Activated naive CD4-positive, alpha-beta T cell treated with anti-CD3 and anti-CD28 coated beads for 36 hours (primary cell): ENCODE measurements at regions not wholly inside any gene's neighbourhood (a gene's known extent, or its start where the extent isn't known, plus 50 kb on each side); places are given as distances from the start of the nearest gene placed in this dataset.

ENCODE experiments used
- CTCF ChIA-PET: fragments of 350-600 bp; sonication (Branson Sonifier 250); formaldehyde crosslinking; loops from one replicate; lab custom pipeline; 2021; ENCODE audit warnings: antibody characterized with exemption; lab: Charles Lee
- DNase-seq: peaks from one replicate; pipeline ENCODE4 v3.0.0-alpha.2; 2020
- H3K27ac Mint-ChIP-seq: one replicate; pipeline ENCODE4 v1.8.0; 2021; ENCODE audit warnings: mild to moderate bottlenecking, mixed read lengths
- H3K27me3 Mint-ChIP-seq: one replicate; pipeline ENCODE4 v1.8.0; 2021; ENCODE audit warnings: low read depth, mixed read lengths
- H3K36me3 Mint-ChIP-seq: one replicate; pipeline ENCODE4 v1.8.0; 2021; ENCODE audit warnings: low read depth, mixed read lengths
- H3K4me1 Mint-ChIP-seq: one replicate; pipeline ENCODE4 v1.8.0; 2021; ENCODE audit warnings: low read depth, mixed read lengths
- H3K4me3 Mint-ChIP-seq: one replicate; pipeline ENCODE4 v1.8.0; 2021; ENCODE audit warnings: mild to moderate bottlenecking, moderate library complexity, mixed read lengths
- H3K9me3 Mint-ChIP-seq: one replicate; pipeline ENCODE4 v1.8.0; 2021; ENCODE audit warnings: mixed read lengths
- intact Hi-C: fragments of 100-400 bp; cut with micrococcal nuclease; formaldehyde crosslinking; loops from one replicate; pipeline ENCODE4 v1.15.1; 2023

GRCh38 chr15:38174691-38175090 is 77.9 kb upstream of the SPRED1 start:
- no peak for DNase-seq
- intact Hi-C loops = no loop called here
- Mint-ChIP-seq H3K27ac (no peak overlapping the region), H3K36me3 (no peaks in the 10 kb centered on the region), H3K9me3 (no peaks in the 10 kb centered on the region), H3K4me3 (no peak overlapping the region), H3K27me3 (peaks cover 10% of the 10 kb centered on the region), H3K4me1 (no peaks in the 10 kb centered on the region)
- CTCF ChIA-PET = no interaction called here

- intact Hi-C loops = no loop called here
- H3K27me3 Mint-ChIP-seq = peaks cover 8% of the 10 kb centered on the region
- no peak overlapping the region for H3K4me3 Mint-ChIP-seq
- CTCF ChIA-PET = no interaction called here
- H3K4me1 Mint-ChIP-seq = no peaks in the 10 kb centered on the region
- H3K36me3 Mint-ChIP-seq = no peaks in the 10 kb centered on the region
- H3K27ac Mint-ChIP-seq = no peak overlapping the region
- no peak for DNase-seq
- no peaks in the 10 kb centered on the region for H3K9me3 Mint-ChIP-seq
Measured at GRCh38 chr15:38176155-38176554, 76.5 kb upstream of the SPRED1 start.

GRCh38 chr15:38176691-38177090 is 75.9 kb upstream of the SPRED1 start:
- DNase-seq = no peak
- no peaks in the 10 kb centered on the region for H3K4me1 Mint-ChIP-seq
- H3K27ac Mint-ChIP-seq = no peak overlapping the region
- H3K4me3 Mint-ChIP-seq = no peak overlapping the region
- intact Hi-C loops = no loop called here
- H3K36me3 Mint-ChIP-seq = no peaks in the 10 kb centered on the region
- H3K9me3 Mint-ChIP-seq = no peaks in the 10 kb centered on the region
- CTCF ChIA-PET = interaction anchor here (0.6 kb wide), 1 partner anchor 210 kb away, joined by 3 read pairs; no protein-coding TSS in a partner anchor
- peaks cover 8% of the 10 kb centered on the region for H3K27me3 Mint-ChIP-seq

- Mint-ChIP-seq H3K27me3 (peaks cover 10% of the 10 kb centered on the region), H3K27ac (no peak overlapping the region), H3K36me3 (no peaks in the 10 kb centered on the region), H3K4me1 (no peaks in the 10 kb centered on the region), H3K4me3 (no peak overlapping the region), H3K9me3 (no peaks in the 10 kb centered on the region)
- CTCF ChIA-PET = no interaction called here
- no peak for DNase-seq
- intact Hi-C loops = loop anchor here (10.0 kb wide), 1 partner anchor 172 kb away; no protein-coding TSS in a partner anchor
Measured at GRCh38 chr15:38182900-38183299, 69.7 kb upstream of the SPRED1 start.

GRCh38 chr15:38186507-38186906 is 66.1 kb upstream of the SPRED1 start:
- no peak for DNase-seq
- Mint-ChIP-seq H3K27me3 (peaks cover 8% of the 10 kb centered on the region), H3K4me3 (no peak overlapping the region), H3K27ac (no peak overlapping the region), H3K9me3 (no peaks in the 10 kb centered on the region), H3K4me1 (no peaks in the 10 kb centered on the region), H3K36me3 (no peaks in the 10 kb centered on the region)
- CTCF ChIA-PET = no interaction called here
- intact Hi-C loops = loop anchor here (10.0 kb wide), 1 partner anchor 168 kb away; no protein-coding TSS in a partner anchor

GRCh38 chr15:38187630-38188313 is 64.9 kb upstream of the SPRED1 start:
- Mint-ChIP-seq H3K27me3 (peaks cover 8% of the 10 kb centered on the region), H3K36me3 (no peaks in the 10 kb centered on the region), H3K4me1 (no peaks in the 10 kb centered on the region), H3K9me3 (no peaks in the 10 kb centered on the region), H3K4me3 (no peak overlapping the region), H3K27ac (no peak overlapping the region)
- DNase-seq = no peak
- CTCF ChIA-PET = no interaction called here
- intact Hi-C loops = loop anchor here (10.0 kb wide), 1 partner anchor 167 kb away; no protein-coding TSS in a partner anchor

- Mint-ChIP-seq H3K9me3 (no peaks in the 10 kb centered on the region), H3K4me3 (no peak overlapping the region), H3K36me3 (no peaks in the 10 kb centered on the region), H3K27ac (no peak overlapping the region), H3K27me3 (peaks cover 2% of the 10 kb centered on the region), H3K4me1 (no peaks in the 10 kb centered on the region)
- no peak for DNase-seq
- intact Hi-C loops = loop anchor here (5.0 to 10.0 kb wide), 2 partner anchors 165 to 187 kb away; no protein-coding TSS in a partner anchor
- CTCF ChIA-PET = no interaction called here
Measured at GRCh38 chr15:38189671-38190295, 62.9 kb upstream of the SPRED1 start.

GRCh38 chr15:38190501-38190900 is 62.1 kb upstream of the SPRED1 start:
- H3K36me3 Mint-ChIP-seq = no peaks in the 10 kb centered on the region
- DNase-seq = no peak
- no peak overlapping the region for H3K27ac Mint-ChIP-seq
- H3K9me3 Mint-ChIP-seq = no peaks in the 10 kb centered on the region
- no peak overlapping the region for H3K4me3 Mint-ChIP-seq
- CTCF ChIA-PET = no interaction called here
- peaks cover 3% of the 10 kb centered on the region for H3K27me3 Mint-ChIP-seq
- H3K4me1 Mint-ChIP-seq = no peaks in the 10 kb centered on the region
- intact Hi-C loops = loop anchor here (5.0 kb wide), 1 partner anchor 188 kb away; no protein-coding TSS in a partner anchor

- intact Hi-C loops = loop anchor here (5.0 kb wide), 1 partner anchor 190 kb away; no protein-coding TSS in a partner anchor
Measured at GRCh38 chr15:38192496-38192895, 60.1 kb upstream of the SPRED1 start.

GRCh38 chr15:38193496-38193895 is 59.1 kb upstream of the SPRED1 start:
- H3K36me3 Mint-ChIP-seq = no peaks in the 10 kb centered on the region
- H3K27ac Mint-ChIP-seq = no peak overlapping the region
- H3K4me3 Mint-ChIP-seq = no peak overlapping the region
- no peak for DNase-seq
- H3K4me1 Mint-ChIP-seq = no peaks in the 10 kb centered on the region
- peaks cover 4% of the 10 kb centered on the region for H3K27me3 Mint-ChIP-seq
- H3K9me3 Mint-ChIP-seq = no peaks in the 10 kb centered on the region
- CTCF ChIA-PET = no interaction called here
- intact Hi-C loops = loop anchor here (5.0 kb wide), 1 partner anchor 191 kb away; no protein-coding TSS in a partner anchor

More at GRCh38 chr15:38192496-38192895, 60.1 kb upstream of the SPRED1 start:
- CTCF ChIA-PET = no interaction called here
- Mint-ChIP-seq H3K4me3 (no peak overlapping the region), H3K4me1 (no peaks in the 10 kb centered on the region), H3K9me3 (no peaks in the 10 kb centered on the region), H3K27me3 (peaks cover 4% of the 10 kb centered on the region), H3K36me3 (no peaks in the 10 kb centered on the region), H3K27ac (no peak overlapping the region)
- no peak for DNase-seq

- no peaks in the 10 kb centered on the region for H3K4me1 Mint-ChIP-seq
- H3K27ac Mint-ChIP-seq = no peak overlapping the region
- CTCF ChIA-PET = no interaction called here
- H3K9me3 Mint-ChIP-seq = no peaks in the 10 kb centered on the region
- H3K4me3 Mint-ChIP-seq = no peak overlapping the region
- H3K36me3 Mint-ChIP-seq = no peaks in the 10 kb centered on the region
- H3K27me3 Mint-ChIP-seq = peaks cover 7% of the 10 kb centered on the region
- no peak for DNase-seq
- intact Hi-C loops = no loop called here
Measured at GRCh38 chr15:38195191-38195901, 57.3 kb upstream of the SPRED1 start.

GRCh38 chr15:38196076-38196475 is 56.6 kb upstream of the SPRED1 start:
- H3K9me3 Mint-ChIP-seq = no peaks in the 10 kb centered on the region
- H3K4me3 Mint-ChIP-seq = no peak overlapping the region
- H3K27ac Mint-ChIP-seq = no peak overlapping the region
- H3K36me3 Mint-ChIP-seq = no peaks in the 10 kb centered on the region
- H3K27me3 Mint-ChIP-seq = peaks cover 9% of the 10 kb centered on the region
- no peaks in the 10 kb centered on the region for H3K4me1 Mint-ChIP-seq
- intact Hi-C loops = no loop called here
- CTCF ChIA-PET = interaction anchor here (0.6 kb wide), 1 partner anchor 16 kb away, joined by 3 read pairs; no protein-coding TSS in a partner anchor
- DNase-seq = no peak
